Tibial artery (tissue), 4 donors: ENCODE measurements at regions not wholly inside any gene's neighbourhood (a gene's known extent, or its start where the extent isn't known, plus 50 kb on each side); places are given as distances from the start of the nearest gene placed in this dataset.

Source experiments
- DNase-seq, 2 donors: peaks; one replicate each; pipeline ENCODE4 v3.0.0-alpha.2; 2019
- H3K27ac ChIP-seq, 2 donors: fragments of 200-600 bp; sonication (generic) in 1 of 2; 1 replicate in 1 of 2; 2 replicates in 1 of 2; pipeline ENCODE4 v1.5.1; 2018 to 2019; ENCODE audit warnings: mild to moderate bottlenecking in 1 of 2
- H3K27me3 ChIP-seq, 2 donors: fragments of 200-600 bp; sonication (generic) in 1 of 2; one replicate each; pipeline versions ENCODE4 v1.5.1 to v1.6.0; 2016 to 2019
- H3K36me3 ChIP-seq, 3 donors: fragments of 200-600 bp; sonication (generic) in 2 of 3; one replicate each; pipeline ENCODE4 v1.5.1; 2016 to 2019; ENCODE audit warnings: mild to moderate bottlenecking in 2 of 3
- H3K4me1 ChIP-seq, 4 donors: fragments of 200-600 bp; sonication (generic) in 2 of 4; 1 replicate in 3 of 4; 2 replicates in 1 of 4; pipeline ENCODE4 v1.5.1; 2016 to 2019
- H3K4me3 ChIP-seq, 2 donors: fragments of 200-600 bp; sonication (generic) in 1 of 2; 1 replicate in 1 of 2; 2 replicates in 1 of 2; pipeline ENCODE4 v1.5.1; 2018 to 2019; ENCODE audit warnings: mild to moderate bottlenecking in 2 of 2
- H3K9me3 ChIP-seq, 3 donors: fragments of 200-600 bp; sonication (generic) in 1 of 3; one replicate each; pipeline ENCODE4 v1.5.1; 2016 to 2019
- intact Hi-C: fragments of 100-400 bp; cut with DNase I; formaldehyde crosslinking; loops from one replicate; pipeline ENCODE4 v1.15.0; 2023; ENCODE audit warnings: low total_unique reads
- TF ChIP-seq, protein P1 (sequence below), 2 experiments: fragments of 200-600 bp in 1 of 2; fragments of 450-650 bp in 1 of 2; IDR thresholded peaks; one replicate each; pipeline ENCODE4 v1.5.1; 2017 to 2019; ENCODE audit warnings: antibody characterized with exemption in 2 of 2, mild to moderate bottlenecking in 1 of 2, moderate library complexity in 1 of 2

- peak in 1 of 2 donors; percentile 24 for DNase-seq
- no peaks in the 10 kb centered on the region for H3K36me3 ChIP-seq
- no peaks in the 10 kb centered on the region for H3K4me1 ChIP-seq
- H3K9me3 ChIP-seq: no peaks in the 10 kb centered on the region
- no peak overlapping the region for H3K4me3 ChIP-seq
- H3K27ac ChIP-seq: no peak overlapping the region
- intact Hi-C loops: no loop called here
- TF ChIP-seq, protein P1, sequence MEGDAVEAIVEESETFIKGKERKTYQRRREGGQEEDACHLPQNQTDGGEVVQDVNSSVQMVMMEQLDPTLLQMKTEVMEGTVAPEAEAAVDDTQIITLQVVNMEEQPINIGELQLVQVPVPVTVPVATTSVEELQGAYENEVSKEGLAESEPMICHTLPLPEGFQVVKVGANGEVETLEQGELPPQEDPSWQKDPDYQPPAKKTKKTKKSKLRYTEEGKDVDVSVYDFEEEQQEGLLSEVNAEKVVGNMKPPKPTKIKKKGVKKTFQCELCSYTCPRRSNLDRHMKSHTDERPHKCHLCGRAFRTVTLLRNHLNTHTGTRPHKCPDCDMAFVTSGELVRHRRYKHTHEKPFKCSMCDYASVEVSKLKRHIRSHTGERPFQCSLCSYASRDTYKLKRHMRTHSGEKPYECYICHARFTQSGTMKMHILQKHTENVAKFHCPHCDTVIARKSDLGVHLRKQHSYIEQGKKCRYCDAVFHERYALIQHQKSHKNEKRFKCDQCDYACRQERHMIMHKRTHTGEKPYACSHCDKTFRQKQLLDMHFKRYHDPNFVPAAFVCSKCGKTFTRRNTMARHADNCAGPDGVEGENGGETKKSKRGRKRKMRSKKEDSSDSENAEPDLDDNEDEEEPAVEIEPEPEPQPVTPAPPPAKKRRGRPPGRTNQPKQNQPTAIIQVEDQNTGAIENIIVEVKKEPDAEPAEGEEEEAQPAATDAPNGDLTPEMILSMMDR (IDR thresholded peaks at IDR 0.05): no peak
- peaks cover 0 to 9% of the 10 kb centered on the region in 2 donors for H3K27me3 ChIP-seq
Measured at GRCh38 chr10:131014271-131014670, 297.2 kb downstream of the TCERG1L start.

DNA sequence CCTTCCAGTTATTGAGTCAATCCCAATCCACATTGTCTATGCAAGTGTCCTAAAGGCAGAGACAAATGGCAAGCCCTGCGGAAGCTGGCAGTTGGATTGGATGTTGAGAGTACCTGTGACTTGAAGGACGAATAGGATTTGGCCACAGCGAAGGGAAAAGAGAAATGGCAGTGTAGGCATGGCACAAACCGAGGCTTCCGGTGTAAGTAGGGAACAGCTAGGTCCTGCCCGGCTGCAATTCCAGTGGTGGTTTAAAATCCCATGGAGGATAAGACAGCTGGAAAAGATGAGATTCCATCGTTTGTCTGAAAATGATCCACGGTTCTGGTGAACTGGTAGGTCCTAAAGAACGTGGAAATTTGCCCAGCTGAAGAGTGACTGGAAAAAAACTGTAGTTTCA is 296.2 kb downstream of the TCERG1L start:
- Histone ChIP-seq H3K36me3 (no peaks in the 10 kb centered on the region), H3K4me3 (no peak overlapping the region), H3K9me3 (no peaks in the 10 kb centered on the region), H3K27me3 (peaks cover 0 to 9% of the 10 kb centered on the region in 2 donors), H3K4me1 (no peaks in the 10 kb centered on the region), H3K27ac (no peak overlapping the region)
- intact Hi-C loops: no loop called here
- TF ChIP-seq, protein P1 (IDR thresholded peaks at IDR 0.05): no peak
- DNase-seq: no peak

- intact Hi-C loops: no loop called here
- H3K36me3 ChIP-seq: no peaks in the 10 kb centered on the region
Measured at GRCh38 chr10:131016556-131016955, 295.0 kb downstream of the TCERG1L start.

DNA sequence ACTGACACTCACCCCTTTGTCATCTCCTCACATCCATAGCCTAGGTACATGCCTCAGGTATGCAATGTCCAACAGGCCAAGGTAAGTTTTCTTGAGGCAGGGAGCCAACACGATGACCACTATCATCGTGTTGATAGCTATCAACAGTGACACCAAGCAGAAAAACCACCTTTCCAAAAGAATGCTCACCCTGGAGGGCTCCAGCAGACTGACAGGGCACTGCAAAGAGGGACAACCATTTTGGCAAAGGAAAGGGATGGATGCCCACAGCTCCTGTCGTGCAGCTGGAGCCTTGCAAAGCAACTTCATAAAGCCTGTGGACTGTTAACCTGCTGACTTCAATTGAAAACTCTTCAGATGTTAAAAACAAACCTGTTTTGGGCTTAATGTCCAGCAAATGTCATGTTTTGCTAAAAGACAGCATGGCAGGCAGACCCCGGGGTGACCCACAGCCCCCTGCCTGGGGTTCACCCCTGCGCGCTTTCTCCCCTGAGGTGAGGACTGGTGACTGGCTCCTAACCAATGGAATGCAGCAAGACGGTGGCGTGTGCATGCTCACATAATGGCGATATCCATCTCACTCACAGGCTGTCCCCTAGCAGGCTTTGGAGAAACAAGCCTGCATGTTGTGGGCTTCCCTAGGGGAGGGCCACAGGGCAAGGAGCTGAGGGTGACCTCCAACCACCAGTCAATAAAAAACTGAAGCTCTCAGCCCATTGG is 293.8 kb downstream of the TCERG1L start:
- peak in 1 of 2 donors; percentile 20 for DNase-seq
- Histone ChIP-seq H3K4me1 (no peaks in the 10 kb centered on the region), H3K36me3 (no peaks in the 10 kb centered on the region), H3K27ac (no peak overlapping the region), H3K4me3 (no peak overlapping the region), H3K9me3 (no peaks in the 10 kb centered on the region), H3K27me3 (peaks cover 0 to 10% of the 10 kb centered on the region in 2 donors)
- TF ChIP-seq, protein P1 (IDR thresholded peaks at IDR 0.05): no peak
- intact Hi-C loops: no loop called here

More at GRCh38 chr10:131016556-131016955, 295.0 kb downstream of the TCERG1L start:
- Histone ChIP-seq H3K4me3 (no peak overlapping the region), H3K27me3 (peaks cover 0 to 9% of the 10 kb centered on the region in 2 donors), H3K9me3 (no peaks in the 10 kb centered on the region), H3K27ac (no peak overlapping the region), H3K4me1 (no peaks in the 10 kb centered on the region)
- DNase-seq: no peak
- TF ChIP-seq, protein P1 (IDR thresholded peaks at IDR 0.05): no peak

DNA sequence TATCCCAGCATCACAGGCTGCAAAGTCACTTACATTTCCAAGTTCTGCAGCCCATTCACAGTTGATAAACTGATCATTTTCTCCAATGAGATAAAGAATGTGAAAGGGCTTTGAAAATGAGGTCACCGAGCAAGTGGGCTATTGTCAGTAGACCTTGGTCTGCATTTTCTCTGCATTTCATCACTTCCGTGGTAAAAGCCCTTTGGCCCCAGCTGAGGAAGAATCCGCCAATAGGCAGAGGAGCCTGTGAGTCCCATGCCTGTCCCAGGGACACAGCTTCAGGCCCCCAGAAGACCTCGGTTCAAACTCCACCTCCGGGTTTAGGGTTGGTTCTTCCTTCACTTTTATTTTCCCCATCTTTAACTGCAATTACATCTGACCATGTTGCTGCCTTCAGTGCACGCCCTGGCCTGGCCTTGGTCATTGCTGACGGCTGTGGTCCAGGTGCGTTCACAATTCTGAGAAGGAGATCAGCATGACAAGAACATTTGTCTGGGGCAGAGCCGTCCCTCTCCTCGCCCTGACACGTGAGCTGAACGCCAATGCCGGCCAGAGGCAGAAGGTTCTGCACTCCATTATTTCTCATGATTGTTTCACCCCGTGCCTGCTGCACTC is 292.5 kb downstream of the TCERG1L start:
- Histone ChIP-seq H3K27ac (no peak overlapping the region), H3K36me3 (no peaks in the 10 kb centered on the region), H3K27me3 (peaks cover 0 to 11% of the 10 kb centered on the region in 2 donors), H3K4me3 (no peak overlapping the region), H3K9me3 (no peaks in the 10 kb centered on the region), H3K4me1 (no peaks in the 10 kb centered on the region)
- intact Hi-C loops: no loop called here
- DNase-seq: peak in 1 of 2 donors; percentile 53
- TF ChIP-seq, protein P1 (IDR thresholded peaks at IDR 0.05): no peak
